GM21390 (cell line): ENCODE measurements at regions not wholly inside any gene's neighbourhood (a gene's known extent, or its start where the extent isn't known, plus 50 kb on each side); places are given as distances from the start of the nearest gene placed in this dataset.

Source experiments
- ATAC-seq: cut with Tn5 transposase; IDR thresholded peaks from one replicate; pipeline ENCODE4 v1.9.1; 2021; ENCODE audit not compliant: unreplicated experiment

DNA sequence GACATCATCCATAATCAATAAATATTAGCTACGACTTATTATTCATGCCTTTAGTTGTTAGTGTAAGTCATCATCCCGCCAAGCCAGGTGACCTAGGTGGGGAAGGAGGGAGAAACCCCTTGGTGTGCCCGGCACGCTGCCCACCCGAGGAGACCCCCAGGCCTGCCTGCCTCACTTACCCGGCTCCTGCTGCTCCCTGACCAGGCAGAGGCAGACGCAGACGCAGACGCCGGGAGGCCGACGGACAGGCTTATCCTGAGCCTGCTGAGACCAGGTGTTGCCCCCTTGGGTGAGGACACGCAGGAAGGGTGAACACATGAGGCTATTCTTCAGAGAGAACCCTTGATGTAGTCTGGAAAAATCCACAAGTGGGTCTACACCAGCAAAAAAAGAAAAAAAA, 401.8 kb downstream of the GALR1 start:
- no peak for ATAC-seq

DNA sequence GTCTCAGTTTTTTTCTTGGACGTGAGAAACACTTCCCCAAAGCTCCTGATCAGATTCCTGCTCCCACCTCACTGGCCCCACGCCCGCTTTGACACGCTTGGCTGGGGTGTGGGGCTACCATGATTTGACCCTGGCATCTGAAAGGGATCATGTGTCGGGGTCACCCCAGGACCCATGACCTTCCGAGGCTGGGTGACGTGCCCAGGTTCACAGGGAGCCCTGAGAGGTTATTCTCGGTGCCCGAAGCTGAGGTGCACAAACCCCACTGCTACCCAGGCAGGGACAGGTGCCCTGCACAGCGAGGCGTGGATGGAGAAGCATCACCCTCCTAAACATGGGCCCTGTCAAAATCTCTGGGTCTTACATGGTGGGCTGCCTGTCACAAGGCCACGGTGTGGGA, 404.1 kb downstream of the GALR1 start:
- no peak for ATAC-seq

DNA sequence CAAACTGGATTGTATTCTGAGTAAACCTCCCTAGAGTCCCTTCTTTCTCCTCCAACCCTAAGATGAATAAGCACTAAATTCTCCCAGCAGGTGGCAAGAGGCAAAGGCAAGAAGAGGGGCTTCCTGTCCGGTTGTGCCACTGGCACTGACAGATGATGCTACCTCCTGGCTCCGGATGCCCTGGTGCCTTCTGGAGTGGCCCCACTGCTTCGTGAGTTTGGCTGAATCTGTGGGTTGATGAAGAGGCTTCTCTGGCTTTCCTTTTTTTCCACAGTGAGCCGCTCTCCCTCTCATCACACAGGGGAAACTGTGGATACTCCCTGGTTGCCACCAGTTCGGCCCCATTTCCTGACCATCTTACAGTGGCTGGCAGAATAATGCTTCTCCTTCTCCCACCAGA, 404.7 kb downstream of the GALR1 start:
- ATAC-seq: no peak

DNA sequence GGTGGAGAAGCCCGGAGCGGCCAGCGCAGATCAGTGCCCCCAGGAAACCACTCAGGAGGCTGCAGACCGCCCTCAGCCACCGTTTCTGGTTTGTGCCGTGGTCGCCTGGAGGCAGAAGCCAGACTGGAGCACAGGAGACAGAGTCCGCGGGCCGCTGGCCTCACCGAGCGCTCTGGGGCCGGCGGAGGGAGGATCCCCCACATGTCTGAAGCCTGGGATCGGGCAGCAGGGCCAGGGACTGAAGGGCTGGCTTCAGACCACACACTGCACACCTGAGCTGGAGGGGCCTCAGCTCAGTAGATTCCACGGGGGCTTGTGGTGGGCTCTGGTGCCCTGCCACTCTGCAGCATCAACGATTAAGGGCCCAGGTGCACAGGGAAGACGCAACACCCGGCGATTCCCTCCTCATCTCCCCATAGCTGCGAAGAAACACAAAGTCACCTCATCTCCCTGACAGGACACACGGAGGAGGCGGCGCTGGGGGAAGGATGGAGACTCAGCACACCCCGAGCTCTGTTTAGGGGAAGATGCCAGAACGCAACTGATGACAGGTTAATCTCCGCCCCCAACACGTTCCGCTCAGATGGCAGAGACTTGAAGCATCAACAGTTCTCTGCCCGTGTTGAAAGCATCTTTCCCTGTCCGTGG, 408.1 kb downstream of the GALR1 start:
- ATAC-seq: no peak

DNA sequence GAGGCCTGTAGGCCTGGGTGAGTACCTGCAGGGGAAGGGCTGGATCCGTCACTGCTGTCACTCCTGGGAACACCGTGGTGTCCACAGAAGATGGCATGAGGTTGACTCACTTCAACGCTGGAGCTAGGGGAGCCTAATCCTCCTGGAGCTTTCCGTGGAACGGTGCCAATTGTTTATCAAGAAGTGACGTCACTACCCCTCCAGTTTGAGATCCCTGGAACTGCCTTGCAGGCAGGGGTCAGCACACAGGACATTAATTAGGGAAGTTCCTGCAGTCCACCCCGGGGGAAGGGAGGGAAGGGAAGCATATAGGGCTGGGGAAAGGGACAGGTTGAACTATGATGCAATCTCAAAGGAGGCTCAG, 408.6 kb downstream of the GALR1 start:
- ATAC-seq: no peak

DNA sequence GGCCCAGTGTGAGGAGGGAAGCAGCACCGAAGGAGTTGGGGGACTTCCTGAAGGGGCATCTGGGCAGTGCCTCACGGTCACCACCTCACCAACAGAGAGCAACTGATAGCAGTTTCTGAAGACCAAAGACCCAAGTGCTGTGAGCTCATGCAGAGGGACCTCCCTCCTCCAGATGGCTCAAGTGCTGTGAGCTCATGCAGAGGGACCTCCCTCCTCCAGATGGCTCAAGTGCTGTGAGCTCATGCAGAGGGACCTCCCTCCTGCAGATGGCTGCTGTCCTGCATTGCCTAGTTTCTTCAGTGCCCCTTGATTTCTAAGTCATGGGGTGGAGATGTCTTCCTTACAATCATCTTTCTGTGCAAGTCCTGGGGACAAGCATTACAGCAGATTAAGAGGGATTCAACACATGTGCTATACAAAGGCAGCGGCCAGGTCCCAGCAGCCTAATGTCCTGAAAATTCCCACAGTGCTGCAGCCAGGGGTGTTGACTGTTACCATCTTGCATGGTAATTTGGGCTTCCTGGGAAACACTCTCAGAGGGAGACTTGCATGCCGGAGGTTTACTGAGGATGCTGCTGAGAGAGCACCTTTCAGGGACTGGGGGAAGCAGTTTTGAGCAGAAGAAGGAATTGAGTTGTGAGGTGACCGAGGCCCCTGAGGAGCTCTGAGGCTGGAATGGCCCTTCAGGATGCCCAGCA, 409.3 kb downstream of the GALR1 start:
- no peak for ATAC-seq

DNA sequence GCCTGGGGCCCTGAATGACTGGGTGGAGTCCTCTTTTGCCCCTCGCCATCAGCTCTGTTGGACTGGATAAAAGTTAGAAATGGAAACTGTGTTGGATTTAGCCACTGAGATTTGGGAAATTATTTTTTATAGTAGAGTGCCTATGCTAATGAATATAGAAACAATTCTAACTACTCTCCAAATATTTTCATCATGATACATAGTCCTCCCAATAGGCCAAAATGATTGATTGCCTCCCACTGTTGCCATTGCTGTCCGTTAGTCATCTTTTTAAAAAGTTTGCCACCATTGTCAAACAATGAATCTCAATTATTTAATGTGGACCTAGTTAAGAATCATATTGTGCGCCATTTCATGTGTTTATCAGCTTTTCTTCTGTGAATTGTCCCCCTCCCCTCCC, 417.0 kb downstream of the GALR1 start:
- no peak for ATAC-seq

DNA sequence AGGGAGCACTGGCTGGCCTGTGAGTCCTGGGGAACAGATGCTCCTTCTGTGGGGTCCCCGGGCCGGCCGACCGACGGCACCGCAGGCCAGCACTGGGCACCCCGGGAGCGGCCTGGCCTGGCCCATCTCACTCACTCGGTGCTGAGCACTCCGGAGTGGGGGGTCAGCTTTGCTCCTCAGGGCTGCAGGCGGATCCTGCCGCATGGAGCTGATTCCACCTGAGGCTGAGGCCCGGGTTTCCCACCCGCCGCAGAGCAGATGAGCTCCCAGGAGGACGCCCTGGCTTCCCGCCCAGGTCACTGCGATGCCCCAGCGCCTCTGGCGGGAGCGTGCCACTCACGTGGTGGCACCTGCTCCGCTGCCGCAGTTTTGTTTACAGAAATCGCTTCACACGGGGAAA, 418.6 kb downstream of the GALR1 start:
- ATAC-seq: no peak

DNA sequence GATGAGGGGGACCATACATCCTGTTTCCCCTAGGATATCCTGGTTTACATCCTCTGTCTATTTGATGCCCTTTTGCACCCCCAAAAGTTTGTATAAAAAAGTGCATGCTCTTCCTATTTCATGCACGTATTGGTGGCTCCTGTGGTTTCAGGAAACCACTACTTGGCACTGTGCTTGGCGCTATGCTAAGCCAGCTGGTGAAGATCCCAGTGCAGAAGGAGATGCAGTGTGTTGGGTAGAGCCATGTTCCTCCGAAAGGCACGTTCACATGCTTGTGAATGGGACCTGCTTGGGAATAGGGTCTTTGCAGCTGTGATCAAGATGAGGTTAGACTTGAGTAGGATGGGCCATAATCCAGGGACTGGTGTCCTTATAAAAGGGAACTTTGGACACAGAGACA, 419.7 kb downstream of the GALR1 start:
- ATAC-seq: no peak

DNA sequence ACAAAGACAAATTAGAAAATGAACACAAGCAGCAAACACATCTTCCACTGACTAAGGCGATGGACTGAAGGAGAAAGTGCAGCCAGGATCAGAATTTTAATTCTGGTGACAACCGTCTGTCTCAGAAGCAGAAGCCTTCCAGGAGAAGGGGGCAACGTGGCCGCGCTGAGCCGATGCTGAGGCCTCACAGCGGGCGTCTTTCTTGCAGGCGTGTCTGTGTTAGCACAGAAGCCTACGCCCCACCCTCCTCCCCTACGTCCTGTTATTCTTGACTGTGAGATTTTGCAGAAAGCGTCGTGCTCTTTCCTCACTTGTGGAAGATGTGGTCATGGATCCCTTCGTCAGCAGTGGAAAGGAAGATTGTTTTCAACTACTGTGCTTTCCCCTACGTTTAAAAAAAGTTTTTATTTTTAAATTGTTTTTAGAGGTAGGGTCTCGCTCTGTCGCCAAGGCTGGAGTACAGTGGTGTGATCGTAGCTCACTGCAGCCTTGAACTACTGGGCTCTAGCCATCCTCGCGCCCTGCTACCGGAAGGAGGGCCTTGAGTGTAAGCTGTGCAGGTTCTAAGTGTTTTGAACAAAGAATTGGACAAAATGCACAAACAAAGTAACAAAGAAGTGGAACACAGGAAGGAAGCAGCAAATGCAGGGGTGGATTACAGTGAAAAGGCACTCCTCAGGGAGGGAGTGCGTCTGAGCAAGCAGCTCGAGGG, 422.0 kb downstream of the GALR1 start:
- no peak for ATAC-seq

DNA sequence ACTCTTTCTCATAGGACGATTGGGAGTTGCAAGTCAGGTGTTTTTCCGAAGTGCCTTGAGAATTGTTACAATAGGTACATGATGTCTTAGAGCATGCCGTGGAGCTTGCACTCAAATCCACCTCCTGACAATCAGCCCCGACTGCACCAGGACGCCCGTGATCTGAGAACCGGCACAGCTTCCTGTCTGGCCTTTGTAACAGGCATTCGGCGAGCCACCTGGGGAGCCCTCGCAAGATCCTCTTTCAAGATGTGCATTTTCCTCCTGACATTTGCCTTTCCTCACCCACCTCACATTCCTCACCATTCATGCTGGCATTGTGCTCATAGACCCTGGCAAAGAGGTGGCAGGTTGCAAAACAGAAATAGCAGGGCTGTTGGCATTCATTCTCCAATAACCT, 427.3 kb downstream of the GALR1 start:
- no peak for ATAC-seq

DNA sequence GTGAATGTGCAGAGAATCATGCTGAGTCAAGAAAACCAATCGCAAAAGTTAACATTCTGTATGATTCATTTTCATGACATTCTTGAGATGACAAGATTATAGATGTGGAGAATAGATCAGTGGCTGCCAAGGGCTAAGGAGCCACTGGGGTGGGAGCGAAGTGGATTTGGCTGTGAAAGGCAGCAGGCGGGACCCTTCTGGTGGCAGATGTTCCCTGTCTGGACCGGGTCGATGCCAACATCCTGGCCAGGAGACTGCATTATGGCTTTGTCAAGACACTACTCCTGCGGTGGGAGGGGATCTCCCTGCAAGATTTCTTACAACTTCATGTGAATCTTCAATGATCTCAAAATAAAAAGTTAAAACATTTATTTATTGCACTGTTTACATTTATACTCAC, 427.9 kb downstream of the GALR1 start:
- no peak for ATAC-seq

DNA sequence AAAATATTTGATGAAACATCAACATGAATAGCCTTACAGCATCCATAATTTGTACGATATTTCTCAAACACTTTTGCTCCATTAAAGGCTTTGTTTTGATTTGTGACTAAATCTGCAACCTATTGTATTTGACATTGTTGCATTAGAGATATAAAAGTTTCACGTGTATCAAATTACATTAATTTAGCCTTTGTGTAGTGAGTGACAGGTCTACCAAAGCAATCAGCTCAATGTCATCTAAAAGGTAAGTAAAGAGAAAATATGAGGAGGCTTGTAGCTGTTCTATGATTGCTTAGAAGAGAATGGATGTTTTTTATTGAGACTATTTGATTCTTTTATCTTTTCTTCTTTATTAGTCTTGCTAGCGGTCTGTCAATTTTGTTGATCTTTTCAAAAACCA, 430.2 kb downstream of the GALR1 start:
- ATAC-seq: no peak

DNA sequence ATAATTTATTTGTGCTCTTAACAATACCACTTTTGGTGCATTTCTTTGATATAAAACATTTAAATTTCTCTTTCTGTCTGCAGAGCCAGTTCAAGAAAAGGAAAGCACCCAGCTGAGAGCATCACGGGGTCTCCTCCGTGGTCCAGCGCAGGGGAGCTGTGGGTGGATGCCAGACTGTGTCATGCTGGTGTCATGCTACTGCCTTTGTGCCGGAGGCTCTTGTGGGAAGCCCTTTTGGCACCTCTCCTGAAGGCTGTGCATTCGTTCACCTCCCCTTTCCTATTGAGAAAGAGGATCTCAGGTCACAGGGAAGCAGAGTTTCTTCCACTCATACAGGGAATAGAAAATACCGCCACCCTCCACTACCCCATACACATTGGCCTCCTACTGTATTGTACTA, 450.4 kb downstream of the GALR1 start:
- ATAC-seq: no peak

DNA sequence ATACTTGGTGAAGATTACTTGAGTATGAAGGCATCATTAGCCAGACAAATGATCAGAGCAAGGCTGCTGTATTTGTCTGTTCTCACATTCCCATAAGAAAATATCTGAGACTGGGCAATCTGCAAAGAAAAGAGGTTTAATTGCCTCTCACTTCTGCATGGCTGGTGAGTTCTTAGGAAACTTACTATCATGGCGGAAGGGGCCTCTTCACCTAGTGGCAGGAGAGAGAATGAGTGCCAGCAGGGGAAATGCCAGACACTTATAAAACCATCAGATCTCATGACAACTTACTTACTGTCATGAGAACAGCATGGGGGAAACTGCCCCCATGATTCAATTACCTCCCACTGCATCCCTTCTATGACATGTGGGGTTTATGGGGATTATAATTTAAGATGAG, 452.3 kb downstream of the GALR1 start:
- no peak for ATAC-seq

DNA sequence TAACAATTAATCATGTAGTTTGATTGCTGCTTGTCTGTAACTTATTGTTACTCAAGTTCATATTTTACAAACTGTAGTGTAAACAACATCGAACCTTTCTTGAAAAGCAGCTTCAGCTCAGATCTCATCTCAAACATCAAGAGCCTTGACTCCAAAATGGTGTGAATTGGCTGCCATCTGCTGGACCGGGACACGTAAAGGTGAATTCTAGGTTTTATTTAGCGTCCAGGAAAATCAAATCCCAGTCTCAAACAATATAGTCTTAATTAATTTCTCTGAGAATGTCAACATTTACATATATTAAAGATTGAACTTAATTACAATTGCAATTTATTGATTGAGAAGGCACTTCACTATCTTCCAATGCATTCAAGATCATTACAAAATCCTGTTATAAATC, 453.0 kb downstream of the GALR1 start:
- ATAC-seq: no peak

DNA sequence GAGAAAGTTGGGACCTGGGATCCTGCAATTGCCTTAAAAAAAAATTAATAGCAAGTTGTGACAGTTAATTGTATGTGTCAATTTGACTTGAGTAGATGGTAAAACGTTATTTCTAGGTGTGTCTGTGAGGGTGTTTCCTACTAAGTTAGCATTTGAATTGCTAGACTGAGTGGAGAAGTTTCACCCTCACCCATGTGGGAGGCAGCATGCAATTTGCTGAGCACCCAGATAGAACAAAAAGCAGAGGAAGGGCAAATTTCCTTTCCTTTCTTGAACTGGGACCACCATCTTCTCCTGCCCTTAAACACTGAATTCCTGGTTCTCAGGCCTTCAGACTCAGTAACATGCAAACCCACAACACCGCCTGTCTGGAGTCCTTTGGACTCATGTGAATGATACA, 455.7 kb downstream of the GALR1 start:
- no peak for ATAC-seq

DNA sequence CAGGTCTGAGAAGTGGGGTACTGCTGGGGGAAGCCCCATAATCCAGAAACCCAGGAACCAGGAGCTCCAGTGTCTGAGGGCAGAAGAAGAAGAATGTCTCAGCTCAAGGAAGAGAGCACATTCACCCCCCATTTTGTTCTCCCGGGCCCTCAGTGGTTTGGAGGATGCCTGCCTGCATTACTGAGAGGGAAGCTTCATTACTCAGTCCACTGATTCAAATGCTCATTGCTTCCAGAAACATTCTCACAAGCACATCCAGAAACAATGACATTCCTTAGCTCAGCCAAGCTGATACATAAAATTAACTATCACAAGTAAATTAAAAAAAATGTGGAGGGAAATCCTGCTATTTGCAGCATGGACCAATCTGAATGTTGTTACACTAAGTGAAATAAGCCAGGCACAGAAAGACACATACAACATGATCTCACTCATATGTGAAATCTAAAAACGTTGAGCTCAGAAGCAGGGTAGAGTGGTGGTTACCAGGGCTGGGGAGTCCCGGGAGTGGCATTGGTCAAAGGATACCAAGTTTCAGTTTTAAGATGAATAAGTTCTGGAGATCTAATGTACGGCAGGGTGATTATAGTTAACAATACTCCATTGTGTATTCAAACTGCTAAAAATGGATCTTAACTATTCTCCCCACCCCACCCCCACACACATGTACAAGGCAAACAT, 459.3 kb downstream of the GALR1 start:
- no peak for ATAC-seq

DNA sequence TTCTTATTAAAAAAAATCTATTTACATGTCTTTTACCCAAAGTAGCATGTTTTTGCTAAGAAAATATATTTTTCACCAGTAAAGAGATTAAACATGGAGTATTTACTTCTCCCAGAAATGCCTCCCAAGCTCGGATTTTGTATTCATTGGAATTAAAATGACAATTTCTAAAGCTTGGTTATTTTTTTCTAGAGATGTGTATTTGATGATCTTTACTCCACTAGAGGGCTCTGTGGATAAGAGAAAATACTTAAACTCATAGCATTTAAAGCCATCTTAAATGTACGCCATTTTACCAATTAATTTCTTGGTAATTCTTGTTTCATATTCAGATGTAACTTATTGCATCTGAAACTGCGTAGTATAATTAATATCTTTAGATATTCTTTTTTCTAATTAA, 461.4 kb downstream of the GALR1 start:
- ATAC-seq: no peak

DNA sequence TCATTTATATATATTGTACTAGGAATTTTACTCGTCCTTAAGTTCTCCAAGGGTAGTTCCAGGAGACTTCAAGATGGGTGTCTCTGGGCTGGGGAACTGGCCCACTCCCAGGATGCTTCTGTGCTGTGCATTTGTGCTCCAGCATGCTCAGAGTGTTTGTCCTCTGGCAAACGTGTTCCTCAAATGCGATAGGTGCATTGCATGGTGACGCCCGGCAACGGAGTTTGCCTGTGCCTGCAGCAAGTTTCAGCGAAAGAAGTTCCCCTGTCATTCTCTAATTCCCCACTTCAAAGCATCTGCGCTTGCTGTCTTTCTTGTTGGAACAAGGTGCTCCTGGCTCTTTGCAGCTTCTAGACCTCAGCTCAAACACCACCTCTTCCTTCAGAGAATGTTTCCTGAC, 465.1 kb downstream of the GALR1 start:
- ATAC-seq: no peak

DNA sequence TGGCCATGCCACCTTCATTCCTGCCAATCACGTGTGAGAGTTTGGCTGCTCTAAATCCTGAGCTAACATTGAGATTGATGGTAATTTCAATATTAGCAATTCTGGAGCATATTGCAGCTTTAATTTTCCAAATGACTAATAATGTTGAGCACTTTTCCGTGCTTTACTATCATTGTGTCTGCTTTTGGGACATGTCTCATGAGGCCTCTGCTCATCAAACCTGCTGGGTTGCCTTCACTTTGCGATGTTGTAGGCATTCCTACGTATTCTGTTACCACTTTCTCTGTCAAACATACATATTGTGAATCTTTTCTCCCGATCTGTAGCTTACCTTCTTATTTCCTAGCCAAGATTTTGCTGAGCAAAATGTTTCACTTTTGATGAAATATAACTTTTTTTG, 466.6 kb downstream of the GALR1 start:
- ATAC-seq: no peak

DNA sequence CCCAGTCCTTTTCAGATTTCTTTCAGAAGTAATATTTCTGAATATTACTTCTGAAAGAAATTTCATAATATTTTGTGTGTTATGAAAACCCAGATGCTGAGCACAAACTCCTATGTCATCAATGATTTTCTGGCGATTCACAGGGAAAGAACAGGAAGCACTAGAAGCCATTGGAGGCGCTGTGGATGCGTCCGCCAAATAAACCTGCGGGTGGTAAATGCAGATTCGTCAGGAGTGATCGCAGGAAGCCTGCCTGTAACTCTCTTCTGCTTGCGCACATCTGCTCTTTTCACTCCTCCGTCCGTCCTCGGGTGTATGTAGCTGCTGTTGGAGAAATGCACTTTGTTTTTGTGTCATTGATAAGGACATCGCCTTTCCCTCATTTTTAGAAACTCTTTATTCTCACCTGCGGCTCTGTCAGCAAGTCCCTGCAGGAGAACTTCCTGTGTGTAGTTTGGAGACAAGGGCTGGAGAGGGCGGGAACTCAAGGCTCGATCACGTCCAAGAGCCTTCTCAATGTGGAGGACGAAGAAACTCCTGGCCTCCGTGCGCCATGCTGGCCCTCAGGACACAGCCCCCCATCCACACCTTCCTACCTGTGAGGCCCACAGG, 483.8 kb downstream of the GALR1 start:
- no peak for ATAC-seq
